ENCODE measurements at regions not wholly inside any gene's neighbourhood (a gene's known extent, or its start where the extent isn't known, plus 50 kb on each side); places are given as distances from the start of the nearest gene placed in this dataset.

DNA sequence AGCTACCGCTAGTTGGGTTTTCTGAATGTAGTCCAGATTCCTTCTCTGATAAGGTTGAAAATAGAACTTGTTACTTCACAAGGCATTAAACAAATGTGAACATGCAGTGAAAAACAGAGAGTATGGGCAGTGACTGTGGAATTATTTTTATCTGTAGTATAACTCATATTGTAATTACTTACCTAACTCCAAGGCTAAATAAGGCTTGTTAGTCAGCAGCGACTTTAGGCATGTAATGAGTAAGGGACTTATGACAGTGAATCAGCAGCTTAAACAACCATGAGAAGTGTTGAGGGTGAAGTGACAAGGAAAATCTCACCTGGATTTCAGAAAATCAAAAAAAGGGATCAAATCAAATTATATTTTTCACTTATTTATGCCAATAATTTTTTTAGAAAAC is 1719.5 kb upstream of the MIR17HG start:
- Histone ChIP-seq H3K27ac (ENCODE audit: low read depth, low read length) (no peak overlapping the region), H3K36me3 (ENCODE audit: control insufficient read depth, insufficient read depth, low read length) (no peaks in the 10 kb centered on the region), H3K4me1 (ENCODE audit: control insufficient read depth, insufficient read depth, low read length) (no peaks in the 10 kb centered on the region), H3K9me3 (ENCODE audit: control insufficient read depth, insufficient read depth, low read length) (no peaks in the 10 kb centered on the region), H3K27me3 (ENCODE audit: control insufficient read depth, insufficient read depth, low read length) (no peaks in the 10 kb centered on the region), H3K4me3 (ENCODE audit: low read depth, low read length) (no peak overlapping the region)
- DNase-seq (ENCODE audit: low read depth in 4 of 6, low spot score in 6 of 6): peak in 1 of 6 donors; percentile 35
- WGBS (ENCODE audit: insufficient coverage): no CpG with 5 or more reads among the region's 2 CpGs

DNA sequence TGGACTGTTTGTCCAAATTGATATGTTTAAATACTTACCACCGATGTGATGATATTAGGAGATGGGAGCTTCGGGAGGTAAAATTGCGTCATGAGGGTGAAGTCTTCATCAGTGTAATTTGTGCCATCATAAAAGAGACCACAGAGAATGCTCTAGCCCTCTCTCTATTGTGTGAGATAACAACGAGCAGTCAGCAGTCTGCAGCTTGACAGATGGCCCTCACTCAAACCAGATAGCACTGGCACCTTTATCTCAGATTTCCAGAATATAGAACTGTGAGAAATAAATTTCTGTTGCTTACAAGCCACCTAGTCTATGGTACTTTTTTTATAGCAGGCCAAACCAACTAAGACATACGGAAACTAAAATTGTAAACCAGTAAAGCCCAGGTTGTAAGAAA is 1718.9 kb upstream of the MIR17HG start:
- no CpG with 5 or more reads among the region's 5 CpGs for WGBS (ENCODE audit: insufficient coverage)
- no peaks in the 10 kb centered on the region for H3K4me1 ChIP-seq (ENCODE audit: control insufficient read depth, insufficient read depth, low read length)

GRCh38 chr13:89650226-89650625 is 1697.3 kb upstream of the MIR17HG start:
- Histone ChIP-seq H3K9me3 (ENCODE audit: control insufficient read depth, insufficient read depth, low read length) (no peaks in the 10 kb centered on the region), H3K4me1 (ENCODE audit: control insufficient read depth, insufficient read depth, low read length) (no peaks in the 10 kb centered on the region), H3K4me3 (ENCODE audit: low read depth, low read length) (no peak overlapping the region), H3K27me3 (ENCODE audit: control insufficient read depth, insufficient read depth, low read length) (no peaks in the 10 kb centered on the region), H3K27ac (ENCODE audit: low read depth, low read length) (no peak overlapping the region), H3K36me3 (ENCODE audit: control insufficient read depth, insufficient read depth, low read length) (no peaks in the 10 kb centered on the region)
- 93% methylated on average over 7 of the region's 7 CpGs for WGBS (ENCODE audit: insufficient coverage)
- DNase-seq (ENCODE audit: low read depth in 4 of 6, low spot score in 6 of 6): no peak

More for the DNA sequence above, 1718.9 kb upstream of the MIR17HG start:
- Histone ChIP-seq H3K27ac (ENCODE audit: low read depth, low read length) (no peak overlapping the region), H3K36me3 (ENCODE audit: control insufficient read depth, insufficient read depth, low read length) (no peaks in the 10 kb centered on the region), H3K4me3 (ENCODE audit: low read depth, low read length) (no peak overlapping the region), H3K27me3 (ENCODE audit: control insufficient read depth, insufficient read depth, low read length) (no peaks in the 10 kb centered on the region), H3K9me3 (ENCODE audit: control insufficient read depth, insufficient read depth, low read length) (no peaks in the 10 kb centered on the region)
- peak in 1 of 6 donors; percentile 58 for DNase-seq (ENCODE audit: low read depth in 4 of 6, low spot score in 6 of 6)

DNA sequence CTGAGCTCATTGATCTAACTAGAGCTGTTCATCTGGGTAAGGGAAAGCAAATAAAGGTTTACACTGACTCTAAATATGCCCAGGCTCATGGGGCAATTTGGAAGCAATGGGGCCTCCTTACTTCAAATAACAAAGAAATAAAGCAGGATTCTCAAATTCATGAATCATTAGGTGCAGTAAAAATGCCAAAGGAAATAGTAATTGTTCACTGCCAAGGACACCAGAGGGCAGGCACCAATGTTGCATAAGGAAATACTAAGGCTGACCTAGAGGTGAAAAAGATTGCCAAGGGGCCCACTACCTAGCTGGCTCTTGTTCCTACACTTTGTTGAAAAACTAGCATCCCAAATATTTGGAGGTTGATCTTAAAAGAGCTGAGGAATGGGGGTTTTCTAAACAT is 1686.7 kb upstream of the MIR17HG start:
- Histone ChIP-seq H3K4me1 (ENCODE audit: control insufficient read depth, insufficient read depth, low read length) (no peaks in the 10 kb centered on the region), H3K27me3 (ENCODE audit: control insufficient read depth, insufficient read depth, low read length) (no peaks in the 10 kb centered on the region), H3K36me3 (ENCODE audit: control insufficient read depth, insufficient read depth, low read length) (no peaks in the 10 kb centered on the region), H3K27ac (ENCODE audit: low read depth, low read length) (no peak overlapping the region), H3K4me3 (ENCODE audit: low read depth, low read length) (no peak overlapping the region), H3K9me3 (ENCODE audit: control insufficient read depth, insufficient read depth, low read length) (peaks cover 2% of the 10 kb centered on the region)
- no peak for DNase-seq (ENCODE audit: low read depth in 4 of 6, low spot score in 6 of 6)

GRCh38 chr13:89673789-89674311 is 1673.6 kb upstream of the MIR17HG start:
- Histone ChIP-seq H3K4me1 (ENCODE audit: control insufficient read depth, insufficient read depth, low read length) (no peaks in the 10 kb centered on the region), H3K36me3 (ENCODE audit: control insufficient read depth, insufficient read depth, low read length) (no peaks in the 10 kb centered on the region), H3K27me3 (ENCODE audit: control insufficient read depth, insufficient read depth, low read length) (no peaks in the 10 kb centered on the region), H3K4me3 (ENCODE audit: low read depth, low read length) (no peak overlapping the region), H3K9me3 (ENCODE audit: control insufficient read depth, insufficient read depth, low read length) (no peaks in the 10 kb centered on the region), H3K27ac (ENCODE audit: low read depth, low read length) (no peak overlapping the region)
- DNase-seq (ENCODE audit: low read depth in 4 of 6, low spot score in 6 of 6): no peak
- WGBS (ENCODE audit: insufficient coverage): no CpG with 5 or more reads among the region's 3 CpGs

DNA sequence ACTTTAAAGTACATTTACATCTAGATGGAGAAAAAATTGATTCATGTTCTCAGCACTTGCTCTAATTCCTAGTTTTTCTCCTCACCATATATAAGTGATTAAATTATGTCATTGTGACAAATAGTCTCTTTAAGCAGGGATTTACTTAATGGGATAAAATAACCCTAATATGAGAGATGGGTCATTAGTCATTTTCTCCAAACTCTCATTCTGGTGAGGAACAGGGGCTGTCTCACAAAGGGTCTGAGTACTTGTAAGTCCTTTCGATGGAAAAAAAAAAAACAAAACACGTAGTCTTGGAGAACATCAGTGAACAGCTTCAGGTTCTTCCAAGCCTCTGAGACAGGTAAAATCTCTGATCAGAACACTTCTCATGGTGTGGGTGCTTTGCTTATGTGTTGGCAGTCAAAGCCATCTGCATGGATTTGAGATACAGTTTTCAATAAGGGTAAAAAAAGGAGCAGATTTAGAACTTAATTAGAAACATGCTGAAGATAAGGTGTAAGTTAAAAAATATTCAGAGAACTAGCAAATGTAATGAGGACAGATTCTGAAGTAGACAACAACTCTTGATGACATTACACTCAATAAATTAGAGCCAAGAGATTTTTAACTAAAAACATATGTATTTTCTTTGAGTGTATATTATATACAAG is 1668.9 kb upstream of the MIR17HG start:
- Histone ChIP-seq H3K27me3 (ENCODE audit: control insufficient read depth, insufficient read depth, low read length) (no peaks in the 10 kb centered on the region), H3K36me3 (ENCODE audit: control insufficient read depth, insufficient read depth, low read length) (no peaks in the 10 kb centered on the region), H3K4me3 (ENCODE audit: low read depth, low read length) (no peak overlapping the region), H3K27ac (ENCODE audit: low read depth, low read length) (no peak overlapping the region), H3K4me1 (ENCODE audit: control insufficient read depth, insufficient read depth, low read length) (no peaks in the 10 kb centered on the region), H3K9me3 (ENCODE audit: control insufficient read depth, insufficient read depth, low read length) (no peaks in the 10 kb centered on the region)
- 90% methylated on average over 2 of the region's 2 CpGs for WGBS (ENCODE audit: insufficient coverage)
- DNase-seq (ENCODE audit: low read depth in 4 of 6, low spot score in 6 of 6): no peak

DNA sequence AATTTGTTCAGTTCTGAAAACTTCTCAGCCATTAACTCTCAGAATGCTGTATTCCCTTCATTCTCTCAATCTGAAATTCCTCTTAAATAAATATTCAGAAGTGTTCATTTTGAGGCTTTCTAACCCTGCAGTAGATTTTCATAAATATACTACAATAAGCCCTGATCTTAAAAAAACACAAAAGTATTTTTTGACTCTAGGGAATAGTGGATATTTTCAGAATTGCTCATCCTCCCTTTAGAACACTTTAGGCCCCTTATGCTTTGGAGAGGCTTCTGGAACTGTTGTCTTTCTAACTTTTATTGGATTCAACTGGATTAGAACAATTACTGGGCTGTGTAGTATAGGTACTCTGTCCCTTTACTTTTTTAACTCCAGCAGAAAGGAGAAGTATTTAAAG is 1662.6 kb upstream of the MIR17HG start:
- no peaks in the 10 kb centered on the region for H3K27me3 ChIP-seq (ENCODE audit: control insufficient read depth, insufficient read depth, low read length)
- H3K36me3 ChIP-seq (ENCODE audit: control insufficient read depth, insufficient read depth, low read length): no peaks in the 10 kb centered on the region
- DNase-seq (ENCODE audit: low read depth in 4 of 6, low spot score in 6 of 6): no peak

DNA sequence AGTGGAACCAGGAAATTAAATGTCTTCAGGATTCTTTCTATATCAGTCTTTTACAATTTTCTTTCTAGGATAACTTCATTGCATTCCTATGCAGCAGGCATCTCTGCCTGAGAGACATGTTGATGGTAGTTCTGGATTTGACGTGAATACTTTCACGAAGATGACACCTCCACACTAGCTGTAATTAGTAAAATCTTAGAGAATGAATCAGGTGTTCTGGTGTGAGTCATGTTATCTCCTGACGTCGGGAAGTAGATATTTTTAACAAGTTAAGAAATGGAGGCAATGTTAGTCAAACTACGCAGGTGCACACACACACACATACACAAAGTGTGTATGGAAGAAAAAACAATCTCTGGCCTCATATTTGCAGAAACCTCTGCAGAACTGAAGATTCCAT is 1661.3 kb upstream of the MIR17HG start:
- Histone ChIP-seq H3K9me3 (ENCODE audit: control insufficient read depth, insufficient read depth, low read length) (no peaks in the 10 kb centered on the region), H3K27ac (ENCODE audit: low read depth, low read length) (no peak overlapping the region), H3K36me3 (ENCODE audit: control insufficient read depth, insufficient read depth, low read length) (no peaks in the 10 kb centered on the region), H3K27me3 (ENCODE audit: control insufficient read depth, insufficient read depth, low read length) (no peaks in the 10 kb centered on the region), H3K4me3 (ENCODE audit: low read depth, low read length) (no peak overlapping the region), H3K4me1 (ENCODE audit: control insufficient read depth, insufficient read depth, low read length) (peaks cover 10% of the 10 kb centered on the region)
- no CpG with 5 or more reads among the region's 5 CpGs for WGBS (ENCODE audit: insufficient coverage)
- DNase-seq (ENCODE audit: low read depth in 4 of 6, low spot score in 6 of 6): no peak

More for the DNA sequence above, 1662.6 kb upstream of the MIR17HG start:
- H3K27ac ChIP-seq (ENCODE audit: low read depth, low read length): no peak overlapping the region
- peaks cover 10% of the 10 kb centered on the region for H3K4me1 ChIP-seq (ENCODE audit: control insufficient read depth, insufficient read depth, low read length)
- no peaks in the 10 kb centered on the region for H3K9me3 ChIP-seq (ENCODE audit: control insufficient read depth, insufficient read depth, low read length)
- no peak overlapping the region for H3K4me3 ChIP-seq (ENCODE audit: low read depth, low read length)

DNA sequence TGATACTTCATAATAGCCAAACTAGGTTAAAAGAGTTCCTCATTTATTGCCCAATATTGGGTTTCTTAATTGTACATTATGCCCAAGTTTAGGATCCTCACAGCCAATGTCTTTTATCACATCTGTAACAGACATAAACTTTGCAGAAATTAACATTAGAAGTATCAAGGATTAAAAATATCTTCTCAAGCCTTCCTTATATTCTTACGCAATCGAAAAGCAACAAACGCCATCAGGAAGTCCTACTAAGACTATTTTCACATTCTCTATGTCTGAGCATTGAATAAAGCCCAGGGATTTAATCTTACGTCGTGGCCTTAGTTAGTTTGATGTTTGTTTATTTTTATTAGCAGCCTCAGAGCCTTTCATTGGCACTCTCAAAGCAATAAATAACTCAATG is 1660.4 kb upstream of the MIR17HG start:
- no CpG with 5 or more reads among the region's 5 CpGs for WGBS (ENCODE audit: insufficient coverage)
- H3K9me3 ChIP-seq (ENCODE audit: control insufficient read depth, insufficient read depth, low read length): no peaks in the 10 kb centered on the region
- peaks cover 10% of the 10 kb centered on the region for H3K4me1 ChIP-seq (ENCODE audit: control insufficient read depth, insufficient read depth, low read length)

GRCh38 chr13:89688918-89689317 is 1658.6 kb upstream of the MIR17HG start:
- DNase-seq (ENCODE audit: low read depth in 4 of 6, low spot score in 6 of 6): peak in 5 of 6 donors; percentile 19 to 82 (median 28)
- WGBS (ENCODE audit: insufficient coverage): 28% methylated on average over 3 of the region's 3 CpGs

More for the DNA sequence above, 1660.4 kb upstream of the MIR17HG start:
- Histone ChIP-seq H3K4me3 (ENCODE audit: low read depth, low read length) (no peak overlapping the region), H3K27me3 (ENCODE audit: control insufficient read depth, insufficient read depth, low read length) (no peaks in the 10 kb centered on the region), H3K27ac (ENCODE audit: low read depth, low read length) (no peak overlapping the region), H3K36me3 (ENCODE audit: control insufficient read depth, insufficient read depth, low read length) (no peaks in the 10 kb centered on the region)
- no peak for DNase-seq (ENCODE audit: low read depth in 4 of 6, low spot score in 6 of 6)

More at GRCh38 chr13:89688918-89689317, 1658.6 kb upstream of the MIR17HG start:
- peaks cover 10% of the 10 kb centered on the region for H3K4me1 ChIP-seq (ENCODE audit: control insufficient read depth, insufficient read depth, low read length)
- peak overlapping the region; percentile 67 for H3K27ac ChIP-seq (ENCODE audit: low read depth, low read length)
- H3K9me3 ChIP-seq (ENCODE audit: control insufficient read depth, insufficient read depth, low read length): no peaks in the 10 kb centered on the region
- no peaks in the 10 kb centered on the region for H3K36me3 ChIP-seq (ENCODE audit: control insufficient read depth, insufficient read depth, low read length)
- H3K27me3 ChIP-seq (ENCODE audit: control insufficient read depth, insufficient read depth, low read length): no peaks in the 10 kb centered on the region
- H3K4me3 ChIP-seq (ENCODE audit: low read depth, low read length): no peak overlapping the region

Measured in spinal cord (tissue), 9 donors.